Dendritic cell treated with granulocyte-macrophage colony-stimulating factor and Interleukin-4, amounts not matched to agents 40 ng/mL and 50 ng/mL, for 4 days (primary cell): ENCODE measurements at regions not wholly inside any gene's neighbourhood (a gene's known extent, or its start where the extent isn't known, plus 50 kb on each side); places are given as distances from the start of the nearest gene placed in this dataset.

ENCODE experiments used
- H3K27ac Mint-ChIP-seq: one replicate; pipeline ENCODE4 v1.8.0; 2022; ENCODE audit warnings: mild to moderate bottlenecking, mixed read lengths
- H3K27me3 Mint-ChIP-seq: one replicate; pipeline ENCODE4 v1.8.0; 2022; ENCODE audit warnings: mild to moderate bottlenecking, mixed read lengths
- H3K36me3 Mint-ChIP-seq: one replicate; pipeline ENCODE4 v1.8.0; 2022; ENCODE audit warnings: low read depth, mixed read lengths
- H3K4me1 Mint-ChIP-seq: one replicate; pipeline ENCODE4 v1.8.0; 2022; ENCODE audit warnings: low read depth, mixed read lengths
- H3K4me3 Mint-ChIP-seq: one replicate; pipeline ENCODE4 v1.8.0; 2022; ENCODE audit warnings: mild to moderate bottlenecking, moderate library complexity, mixed read lengths
- H3K9me3 Mint-ChIP-seq: one replicate; pipeline ENCODE4 v1.8.0; 2022; ENCODE audit warnings: mixed read lengths
- intact Hi-C: fragments of 100-400 bp; cut with micrococcal nuclease; formaldehyde crosslinking; loops from one replicate; pipeline ENCODE4 v1.15.0; 2022

- intact Hi-C loops, result no loop called here
- Mint-ChIP-seq H3K36me3 (no peaks in the 10 kb centered on the region), H3K27me3 (no peaks in the 10 kb centered on the region), H3K27ac (no peak overlapping the region), H3K4me3 (no peak overlapping the region), H3K9me3 (peaks cover 65% of the 10 kb centered on the region), H3K4me1 (no peaks in the 10 kb centered on the region)
Measured at GRCh38 chr1:69122373-69122772, 445.3 kb upstream of the LRRC7 start.

DNA sequence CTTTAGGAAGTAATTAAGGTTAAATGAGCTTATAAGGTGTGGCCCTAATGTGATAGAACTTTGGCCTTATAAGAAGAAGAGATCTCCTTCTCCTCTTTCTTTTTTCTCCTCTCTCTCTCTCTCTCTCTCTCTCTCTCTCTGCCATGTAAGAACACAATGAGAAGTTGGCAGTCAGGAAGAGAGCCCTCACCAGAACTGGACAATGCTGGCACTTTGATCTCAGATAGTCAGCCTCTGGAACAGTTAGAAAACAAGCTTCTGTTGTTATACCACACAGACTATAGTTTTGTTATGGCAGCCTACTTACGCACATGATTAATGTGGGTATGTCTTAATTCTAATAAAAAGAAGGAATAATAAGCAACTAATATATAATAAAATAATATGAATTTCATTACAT is 444.2 kb upstream of the LRRC7 start:
- intact Hi-C loops, result no loop called here
- Mint-ChIP-seq H3K4me1 (no peaks in the 10 kb centered on the region), H3K36me3 (no peaks in the 10 kb centered on the region), H3K27ac (no peak overlapping the region), H3K9me3 (peaks cover 60% of the 10 kb centered on the region), H3K4me3 (no peak overlapping the region), H3K27me3 (no peaks in the 10 kb centered on the region)

- Mint-ChIP-seq H3K27ac (no peak overlapping the region), H3K4me3 (no peak overlapping the region), H3K4me1 (no peaks in the 10 kb centered on the region), H3K27me3 (no peaks in the 10 kb centered on the region), H3K36me3 (no peaks in the 10 kb centered on the region), H3K9me3 (peaks cover 42% of the 10 kb centered on the region)
- intact Hi-C loops, result no loop called here
Measured at GRCh38 chr1:69126796-69127195, 440.9 kb upstream of the LRRC7 start.

- Mint-ChIP-seq H3K9me3 (peaks cover 31% of the 10 kb centered on the region), H3K27me3 (no peaks in the 10 kb centered on the region), H3K36me3 (no peaks in the 10 kb centered on the region), H3K4me1 (no peaks in the 10 kb centered on the region), H3K27ac (no peak overlapping the region), H3K4me3 (no peak overlapping the region)
- intact Hi-C loops, result no loop called here
Measured at GRCh38 chr1:69128204-69128603, 439.5 kb upstream of the LRRC7 start.

DNA sequence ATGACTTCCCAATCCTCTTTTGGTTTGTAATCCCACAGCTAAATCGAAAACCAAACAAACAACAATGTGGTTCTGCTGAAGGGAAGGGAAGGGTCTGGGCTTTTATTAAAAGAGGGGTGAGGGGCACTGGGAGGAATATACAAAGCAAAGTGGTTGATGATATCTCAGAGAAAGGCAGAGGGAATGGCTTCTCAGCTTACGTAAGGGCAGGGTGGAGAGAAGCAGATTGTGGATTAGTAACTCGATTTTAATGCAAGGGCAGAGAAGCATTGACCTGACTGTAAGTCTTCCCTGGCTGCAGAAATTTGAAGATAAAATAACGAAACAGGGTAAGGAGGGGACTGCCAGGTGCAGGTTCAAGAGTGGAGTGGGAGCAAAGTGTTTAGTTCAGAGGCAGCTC is 438.2 kb upstream of the LRRC7 start:
- Mint-ChIP-seq H3K27ac (no peak overlapping the region), H3K9me3 (peaks cover 23% of the 10 kb centered on the region), H3K36me3 (no peaks in the 10 kb centered on the region), H3K4me1 (no peaks in the 10 kb centered on the region), H3K4me3 (no peak overlapping the region), H3K27me3 (no peaks in the 10 kb centered on the region)
- intact Hi-C loops, result no loop called here

DNA sequence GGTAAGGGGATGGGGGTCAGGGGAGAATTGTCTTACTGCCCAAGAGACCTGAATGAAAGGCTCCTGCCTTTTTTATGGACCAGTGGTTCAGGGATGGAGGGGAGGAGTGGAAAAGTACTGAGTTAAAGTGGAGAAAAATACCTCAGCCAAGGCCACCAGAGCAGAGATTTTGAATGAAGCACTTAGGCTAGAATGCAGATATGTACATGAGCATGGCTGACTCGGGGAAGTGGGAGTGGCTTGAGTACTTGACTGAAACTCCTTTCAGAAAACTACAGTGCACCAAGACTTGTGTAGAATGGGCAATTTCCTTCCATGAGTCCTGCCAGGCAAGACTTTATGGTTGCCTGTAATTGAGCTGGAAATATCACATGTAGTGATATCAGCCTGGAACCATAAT is 429.6 kb upstream of the LRRC7 start:
- intact Hi-C loops, result no loop called here
- Mint-ChIP-seq H3K27ac (no peak overlapping the region), H3K36me3 (no peaks in the 10 kb centered on the region)

DNA sequence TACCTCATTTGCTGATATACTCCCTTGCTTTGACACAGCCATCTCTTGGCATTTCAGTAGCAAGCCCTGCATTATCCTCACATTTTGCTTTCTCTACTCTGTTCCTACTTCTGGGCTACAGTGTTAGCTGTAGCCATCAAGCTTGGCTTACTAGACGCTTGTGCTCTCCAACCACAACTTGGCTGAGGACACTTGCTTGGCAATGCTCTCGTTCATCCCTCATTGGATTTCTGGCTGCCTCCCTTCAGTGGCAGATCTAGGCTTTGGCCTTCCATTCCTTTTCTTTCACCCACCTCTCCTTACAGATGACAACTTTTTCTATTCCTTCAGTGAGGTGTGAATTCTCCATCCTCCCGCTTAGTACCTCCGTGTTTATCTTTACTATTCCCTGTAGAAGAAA is 428.7 kb upstream of the LRRC7 start:
- peaks cover 35% of the 10 kb centered on the region for H3K9me3 Mint-ChIP-seq
- intact Hi-C loops, result no loop called here

More for the DNA sequence above, 429.6 kb upstream of the LRRC7 start:
- Mint-ChIP-seq H3K9me3 (peaks cover 35% of the 10 kb centered on the region), H3K27me3 (no peaks in the 10 kb centered on the region), H3K4me3 (no peak overlapping the region), H3K4me1 (no peaks in the 10 kb centered on the region)

DNA sequence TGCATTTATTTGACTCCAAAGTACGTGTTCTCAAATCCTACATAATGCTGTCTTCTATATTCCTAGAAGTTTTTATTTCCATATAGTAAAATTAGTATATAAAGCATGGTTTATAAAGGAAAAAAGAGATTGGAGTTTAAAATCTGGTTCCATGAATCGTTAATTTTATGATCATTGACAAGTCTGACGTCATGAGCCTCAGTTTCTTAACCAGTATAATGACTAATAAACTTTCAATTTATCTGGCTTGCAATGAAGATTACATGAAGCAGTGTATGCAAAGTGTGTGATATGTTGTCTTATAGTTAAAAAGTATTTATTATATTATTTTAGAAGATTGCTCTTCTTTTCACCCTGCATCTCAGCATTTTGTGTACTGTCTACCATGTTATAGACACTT is 421.4 kb upstream of the LRRC7 start:
- Mint-ChIP-seq H3K9me3 (no peaks in the 10 kb centered on the region), H3K4me1 (no peaks in the 10 kb centered on the region), H3K27me3 (no peaks in the 10 kb centered on the region), H3K36me3 (no peaks in the 10 kb centered on the region), H3K27ac (no peak overlapping the region), H3K4me3 (no peak overlapping the region)
- intact Hi-C loops, result no loop called here

More for the DNA sequence above, 428.7 kb upstream of the LRRC7 start:
- Mint-ChIP-seq H3K4me1 (no peaks in the 10 kb centered on the region), H3K27me3 (no peaks in the 10 kb centered on the region), H3K27ac (no peak overlapping the region), H3K4me3 (no peak overlapping the region), H3K36me3 (no peaks in the 10 kb centered on the region)

- no peaks in the 10 kb centered on the region for H3K36me3 Mint-ChIP-seq
- H3K27ac Mint-ChIP-seq, result no peak overlapping the region
- peaks cover 17% of the 10 kb centered on the region for H3K9me3 Mint-ChIP-seq
- H3K27me3 Mint-ChIP-seq, result no peaks in the 10 kb centered on the region
- no peak overlapping the region for H3K4me3 Mint-ChIP-seq
- intact Hi-C loops, result no loop called here
- H3K4me1 Mint-ChIP-seq, result no peaks in the 10 kb centered on the region
Measured at GRCh38 chr1:69148731-69149130, 419.0 kb upstream of the LRRC7 start.

DNA sequence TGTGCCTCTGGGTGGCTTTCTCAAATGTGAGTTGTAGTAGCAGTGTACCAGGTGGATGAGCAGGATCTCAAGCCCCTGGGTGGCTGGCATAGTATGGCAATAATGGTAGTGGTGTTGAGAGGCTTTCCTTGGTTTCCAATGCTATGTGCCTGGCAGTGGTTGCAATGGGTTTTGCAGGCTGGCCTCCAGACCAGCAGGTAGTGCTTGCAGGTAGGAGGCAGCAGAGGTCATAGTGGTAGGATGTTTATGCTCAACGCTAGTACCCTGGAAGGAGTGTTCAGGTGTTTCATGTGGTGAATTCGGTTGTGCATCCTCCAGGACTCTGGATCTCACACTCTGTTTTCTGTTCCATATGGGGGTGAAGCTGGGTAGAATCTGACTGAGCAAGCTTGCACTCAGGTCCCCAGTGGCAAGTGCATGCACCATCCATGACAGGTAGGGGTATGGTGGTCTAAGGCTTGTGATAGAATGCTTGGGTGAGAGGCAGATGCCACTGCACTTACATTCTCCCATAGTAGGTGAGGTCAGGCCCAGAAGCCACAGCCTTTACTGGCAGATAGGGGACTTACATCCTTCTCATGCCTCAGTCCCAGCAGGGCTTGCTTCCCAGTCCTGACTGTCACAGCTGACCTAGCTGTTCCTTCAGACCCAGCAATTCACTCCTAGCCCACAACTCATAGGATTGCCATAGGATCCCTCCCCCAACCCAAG is 410.5 kb upstream of the LRRC7 start:
- no peaks in the 10 kb centered on the region for H3K36me3 Mint-ChIP-seq
- H3K4me3 Mint-ChIP-seq, result no peak overlapping the region
- H3K27me3 Mint-ChIP-seq, result no peaks in the 10 kb centered on the region
- no peaks in the 10 kb centered on the region for H3K4me1 Mint-ChIP-seq
- no peak overlapping the region for H3K27ac Mint-ChIP-seq
- H3K9me3 Mint-ChIP-seq, result peaks cover 42% of the 10 kb centered on the region
- intact Hi-C loops, result no loop called here

GRCh38 chr1:69163241-69163640 is 404.5 kb upstream of the LRRC7 start:
- H3K4me3 Mint-ChIP-seq, result no peak overlapping the region
- H3K27me3 Mint-ChIP-seq, result no peaks in the 10 kb centered on the region
- H3K27ac Mint-ChIP-seq, result no peak overlapping the region
- intact Hi-C loops, result no loop called here
- H3K9me3 Mint-ChIP-seq, result peaks cover 34% of the 10 kb centered on the region
- no peaks in the 10 kb centered on the region for H3K4me1 Mint-ChIP-seq
- no peaks in the 10 kb centered on the region for H3K36me3 Mint-ChIP-seq

GRCh38 chr1:69163779-69164178 is 403.9 kb upstream of the LRRC7 start:
- peaks cover 31% of the 10 kb centered on the region for H3K9me3 Mint-ChIP-seq
- no peak overlapping the region for H3K4me3 Mint-ChIP-seq
- H3K36me3 Mint-ChIP-seq, result no peaks in the 10 kb centered on the region
- intact Hi-C loops, result no loop called here
- H3K27ac Mint-ChIP-seq, result no peak overlapping the region
- H3K27me3 Mint-ChIP-seq, result no peaks in the 10 kb centered on the region
- H3K4me1 Mint-ChIP-seq, result no peaks in the 10 kb centered on the region

DNA sequence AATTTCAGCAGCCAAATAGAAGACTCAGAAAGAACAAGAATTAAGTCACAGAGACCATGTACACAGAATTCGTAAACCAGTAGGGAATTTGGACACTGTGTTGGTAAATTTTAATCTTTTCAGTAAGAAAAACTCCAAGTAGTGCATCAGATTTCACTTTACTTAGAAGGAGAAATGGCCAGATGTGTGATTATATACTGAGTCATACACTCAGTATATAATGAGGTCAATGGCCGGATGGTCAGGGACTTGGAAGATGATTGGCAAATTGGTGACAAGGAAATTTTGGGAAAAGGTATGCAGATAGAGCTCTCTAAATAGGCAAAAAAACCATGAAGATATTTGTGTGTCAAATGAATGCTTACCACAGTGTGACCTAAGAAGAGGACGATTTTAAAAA is 399.8 kb upstream of the LRRC7 start:
- Mint-ChIP-seq H3K4me3 (no peak overlapping the region), H3K27ac (no peak overlapping the region), H3K9me3 (peaks cover 34% of the 10 kb centered on the region), H3K4me1 (no peaks in the 10 kb centered on the region), H3K36me3 (no peaks in the 10 kb centered on the region), H3K27me3 (no peaks in the 10 kb centered on the region)
- intact Hi-C loops, result no loop called here

- no peaks in the 10 kb centered on the region for H3K36me3 Mint-ChIP-seq
- H3K27ac Mint-ChIP-seq, result no peak overlapping the region
- H3K4me3 Mint-ChIP-seq, result no peak overlapping the region
- H3K27me3 Mint-ChIP-seq, result no peaks in the 10 kb centered on the region
- intact Hi-C loops, result no loop called here
- H3K4me1 Mint-ChIP-seq, result no peaks in the 10 kb centered on the region
- H3K9me3 Mint-ChIP-seq, result peaks cover 22% of the 10 kb centered on the region
Measured at GRCh38 chr1:69171248-69171647, 396.5 kb upstream of the LRRC7 start.
